Body of pancreas (tissue), 4 donors: ENCODE measurements at regions not wholly inside any gene's neighbourhood (a gene's known extent, or its start where the extent isn't known, plus 50 kb on each side); places are given as distances from the start of the nearest gene placed in this dataset.
"Not testable (repeated sequence)": the region's sequence is repeated elsewhere in the genome, so short reads cannot be mapped to it uniquely, and the experiment has no call there.

ENCODE experiments used
- ATAC-seq: fragments of 150-250 bp; one replicate; pipeline ENCODE4 v1.9.1; 2016
- DNase-seq, 4 donors: peaks; one replicate each; pipeline ENCODE4 v3.0.0-alpha.2; 2019
- H3K27ac ChIP-seq, 4 donors: fragments of 200-600 bp; sonication (generic); 1 replicate in 3 of 4; 2 replicates in 1 of 4; pipeline versions ENCODE4 v1.5.1 to v1.6.1; 2016 to 2019; ENCODE audit warnings: mild to moderate bottlenecking in 1 of 4, mixed read lengths in 1 of 4, moderate library complexity in 1 of 4
- H3K27me3 ChIP-seq, 2 donors: fragments of 200-600 bp; sonication (generic); one replicate each; pipeline ENCODE4 v1.6.0; 2016; ENCODE audit warnings: mild to moderate bottlenecking in 1 of 2
- H3K36me3 ChIP-seq, 2 donors: fragments of 200-600 bp; sonication (generic); replicated peaks in 1 of 2; 2 replicates each; pipeline ENCODE4 v1.5.1; 2016; ENCODE audit warnings: low read depth in 2 of 2; ENCODE audit not compliant: insufficient read depth in 1 of 2
- H3K4me1 ChIP-seq: fragments of 200-600 bp; sonication (generic); one replicate; pipeline ENCODE4 v1.6.0; 2016
- H3K4me3 ChIP-seq, 2 donors: fragments of 200-600 bp; sonication (generic); 1 replicate in 1 of 2; 2 replicates in 1 of 2; pipeline ENCODE4 v1.5.1; 2016 to 2019
- H3K9me3 ChIP-seq, 3 donors: fragments of 200-600 bp; sonication (generic); 1 replicate in 2 of 3; 2 replicates in 1 of 3; pipeline ENCODE4 v1.5.1; 2016
- CTCF ChIP-seq, 7 experiments: fragments of 450-650 bp in 4 of 7; fragments of 200-600 bp in 3 of 7; sonication (generic) in 3 of 7; IDR thresholded peaks; one replicate each; pipeline ENCODE4 v1.5.1; 2016 to 2019; ENCODE audit warnings: antibody characterized with exemption in 7 of 7
- POLR2A ChIP-seq, 3 donors: fragments of 450-650 bp; IDR thresholded peaks; one replicate each; pipeline ENCODE4 v1.6.1; 2016; ENCODE audit warnings: antibody characterized with exemption in 3 of 3, mild to moderate bottlenecking in 2 of 3
- WGBS, 2 donors: methylation state at CpG; one replicate each; pipeline ENCODE4 v1.1.5; 2017; 5-methylcytosine and 5-hydroxymethylcytosine counted together
- intact Hi-C: fragments of 100-400 bp; cut with DNase I; formaldehyde crosslinking; loops from one replicate; pipeline ENCODE4 v1.15.1; 2023

DNA sequence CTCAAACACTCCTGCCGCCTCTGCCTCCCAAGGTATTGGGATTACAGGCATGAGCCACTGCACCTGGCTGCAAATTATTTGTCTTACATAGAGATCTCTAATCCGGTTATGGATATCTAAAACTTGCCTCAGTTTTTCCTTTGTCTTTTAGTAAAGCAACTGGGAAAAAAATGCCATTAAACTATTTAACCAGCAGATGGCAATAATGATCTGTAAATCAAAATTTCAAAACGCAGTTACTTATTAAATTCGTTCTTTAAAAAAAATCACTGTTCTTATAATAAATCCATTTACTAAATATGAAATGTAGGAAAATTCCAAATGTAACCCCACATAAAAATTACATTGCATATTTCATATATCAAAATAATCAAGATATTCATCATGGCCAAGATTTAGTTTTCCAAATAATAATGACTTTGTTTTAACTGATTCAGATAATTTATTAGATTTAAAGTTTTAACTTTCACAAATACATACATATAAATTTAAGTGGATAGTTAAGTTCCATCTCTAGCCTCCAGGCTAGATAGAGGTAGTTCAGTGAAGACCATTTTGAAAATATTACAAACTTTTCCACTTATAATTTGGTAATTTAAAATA lies 125.8 kb downstream of the KBTBD2 start:
- ATAC-seq, H3K9me3 ChIP-seq, H3K4me1 ChIP-seq, H3K4me3 ChIP-seq, H3K27ac ChIP-seq, H3K27me3 ChIP-seq, H3K36me3 ChIP-seq, DNase-seq, intact Hi-C loops: not testable (repeated sequence)
- peak in 6 of 7 experiments; percentile 33 to 44 (median 38) for TF ChIP-seq CTCF (IDR thresholded peaks at IDR 0.05)
- 15 to 23% methylated on average over 4 of the region's 4 CpGs for WGBS, 2 donors

- 68 to 77% methylated on average over 3 of the region's 3 CpGs for WGBS, 2 donors
- ATAC-seq (no peak), DNase-seq (no peak)
- no peak overlapping the region for H3K27ac ChIP-seq
- intact Hi-C loops, result no loop called here
- H3K27me3 ChIP-seq, result no peaks in the 10 kb centered on the region
- H3K36me3 ChIP-seq, result no peaks in the 10 kb centered on the region
- no peaks in the 10 kb centered on the region for H3K9me3 ChIP-seq
- no peak overlapping the region for H3K4me3 ChIP-seq
- TF ChIP-seq CTCF (IDR thresholded peaks at IDR 0.05) (no peak), POLR2A (IDR thresholded peaks at IDR 0.05) (no peak)
- H3K4me1 ChIP-seq, result no peaks in the 10 kb centered on the region
These were observed 126.4 kb downstream of the KBTBD2 start for GRCh38 chr7:32765185-32765584.

DNA sequence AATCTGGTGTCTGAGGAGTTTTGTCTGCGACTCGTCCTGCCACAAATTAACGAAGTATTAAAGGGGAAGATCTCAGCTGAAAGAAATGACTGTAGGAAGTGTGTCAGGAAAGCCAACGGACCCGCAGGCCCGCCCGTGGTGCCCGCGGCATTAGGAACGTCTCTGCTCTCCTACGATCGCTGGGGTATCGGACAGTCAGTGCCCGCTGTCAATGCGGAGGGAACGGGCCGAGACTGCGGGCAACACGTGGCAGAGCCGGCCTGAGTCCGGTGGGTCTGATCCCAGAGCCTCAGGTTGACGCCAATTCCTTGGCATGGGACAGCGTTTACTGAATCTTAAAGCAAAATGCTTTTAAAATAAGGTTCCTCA lies 128.7 kb downstream of the KBTBD2 start:
- no peaks in the 10 kb centered on the region for H3K36me3 ChIP-seq
- DNase-seq (no peak), ATAC-seq (no peak)
- intact Hi-C loops, result no loop called here
- H3K27me3 ChIP-seq, result no peaks in the 10 kb centered on the region
- no peak for TF ChIP-seq POLR2A (IDR thresholded peaks at IDR 0.05)
- no peak for TF ChIP-seq CTCF (IDR thresholded peaks at IDR 0.05)
- H3K27ac ChIP-seq, result no peak overlapping the region
- no peak overlapping the region for H3K4me3 ChIP-seq
- WGBS, 2 donors, result 81 to 87% methylated on average over 23 of the region's 23 CpGs
- H3K9me3 ChIP-seq, result no peaks in the 10 kb centered on the region
- H3K4me1 ChIP-seq, result no peaks in the 10 kb centered on the region

DNA sequence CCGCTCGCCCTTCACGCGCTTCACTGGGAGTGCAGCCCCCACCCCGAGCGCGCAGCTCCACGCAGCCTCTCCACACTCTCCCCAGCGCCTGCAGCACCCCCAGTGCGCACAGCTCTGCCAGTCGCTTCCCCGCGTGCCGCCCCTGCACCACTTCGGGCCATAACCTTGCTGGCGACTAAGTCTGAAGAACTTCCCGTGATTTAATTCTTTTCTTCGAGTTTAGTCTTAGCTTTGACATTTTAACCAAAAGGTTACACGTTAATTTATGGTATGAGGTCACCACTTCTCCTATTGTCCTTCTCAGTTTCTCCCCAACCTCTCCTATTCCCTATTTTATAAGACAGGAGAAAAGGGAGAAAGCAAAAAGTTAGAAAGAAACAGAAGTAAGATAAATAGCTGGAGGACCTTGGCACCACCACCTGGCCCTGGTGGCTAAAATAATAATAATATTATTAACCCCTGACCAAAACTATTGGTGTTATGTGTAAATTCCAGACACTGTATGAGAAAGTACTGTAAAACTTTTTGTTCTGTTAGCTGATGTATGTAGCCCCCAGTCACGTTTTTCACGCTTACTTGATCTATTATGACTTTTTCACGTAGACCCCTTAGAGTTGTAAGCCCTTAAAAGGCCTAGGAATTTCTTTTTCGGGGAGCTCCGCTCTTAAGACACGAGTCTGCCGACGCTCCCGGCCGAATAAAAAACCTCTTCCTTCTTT lies 129.2 kb downstream of the KBTBD2 start:
- intact Hi-C loops, H3K4me3 ChIP-seq: not testable (repeated sequence)

GRCh38 chr7:32761451-32762205 lies 129.9 kb downstream of the KBTBD2 start:
- Histone ChIP-seq H3K27ac (no peak overlapping the region), H3K27me3 (no peaks in the 10 kb centered on the region), H3K4me1 (no peaks in the 10 kb centered on the region), H3K36me3 (no peaks in the 10 kb centered on the region), H3K9me3 (no peaks in the 10 kb centered on the region), H3K4me3 (no peak overlapping the region)
- 73 to 81% methylated on average over 39 of the region's 46 CpGs for WGBS, 2 donors
- intact Hi-C loops, result no loop called here
- no peak for ATAC-seq
- TF ChIP-seq POLR2A (IDR thresholded peaks at IDR 0.05) (no peak), CTCF (IDR thresholded peaks at IDR 0.05) (no peak)
- no peak for DNase-seq

More for the DNA sequence above, 129.2 kb downstream of the KBTBD2 start:
- ATAC-seq, DNase-seq, H3K27ac ChIP-seq, H3K4me1 ChIP-seq, H3K9me3 ChIP-seq, H3K36me3 ChIP-seq, H3K27me3 ChIP-seq: not testable (repeated sequence)
- WGBS, 2 donors, result 66 to 88% methylated on average over 28 to 29 of the region's 29 CpGs

- intact Hi-C loops, ATAC-seq, H3K4me1 ChIP-seq: not testable (repeated sequence)
These were observed 130.8 kb downstream of the KBTBD2 start for GRCh38 chr7:32760755-32761154.

GRCh38 chr7:32759859-32760258 lies 131.7 kb downstream of the KBTBD2 start:
- intact Hi-C loops, H3K4me3 ChIP-seq, H3K4me1 ChIP-seq, H3K9me3 ChIP-seq, H3K36me3 ChIP-seq, H3K27me3 ChIP-seq, ATAC-seq, H3K27ac ChIP-seq, DNase-seq: not testable (repeated sequence)
- 79 to 81% methylated on average over 3 of the region's 3 CpGs for WGBS, 2 donors

More at GRCh38 chr7:32760755-32761154, 130.8 kb downstream of the KBTBD2 start:
- not testable (repeated sequence) for H3K27ac ChIP-seq, H3K36me3 ChIP-seq, H3K9me3 ChIP-seq, DNase-seq, H3K27me3 ChIP-seq, H3K4me3 ChIP-seq
- WGBS, 2 donors, result 88 to 91% methylated on average over 5 of the region's 5 CpGs

- H3K27me3 ChIP-seq, H3K4me1 ChIP-seq, DNase-seq, H3K9me3 ChIP-seq, H3K4me3 ChIP-seq, intact Hi-C loops, ATAC-seq, H3K27ac ChIP-seq, H3K36me3 ChIP-seq: not testable (repeated sequence)
- WGBS, 2 donors, result 92 to 97% methylated on average over 11 to 23 of the region's 29 CpGs
These were observed 137.7 kb downstream of the KBTBD2 start for GRCh38 chr7:32753872-32754271.
